GM12875 (cell line): ENCODE measurements at regions not wholly inside any gene's neighbourhood (a gene's known extent, or its start where the extent isn't known, plus 50 kb on each side); places are given as distances from the start of the nearest gene placed in this dataset.

Source experiments
- H3K4me3 ChIP-seq: one replicate; pipeline ENCODE4 v1.5.1; 2011; ENCODE audit warnings: low read depth, low read length, control low read depth
- TF ChIP-seq, protein P1 (sequence below): IDR thresholded peaks from 2 replicates; pipeline ENCODE4 v1.5.1; 2011; ENCODE audit warnings: low read depth, mild to moderate bottlenecking, control low read depth, inconsistent platforms, low read length, moderate library complexity, borderline replicate concordance; ENCODE audit not compliant: insufficient read depth

DNA sequence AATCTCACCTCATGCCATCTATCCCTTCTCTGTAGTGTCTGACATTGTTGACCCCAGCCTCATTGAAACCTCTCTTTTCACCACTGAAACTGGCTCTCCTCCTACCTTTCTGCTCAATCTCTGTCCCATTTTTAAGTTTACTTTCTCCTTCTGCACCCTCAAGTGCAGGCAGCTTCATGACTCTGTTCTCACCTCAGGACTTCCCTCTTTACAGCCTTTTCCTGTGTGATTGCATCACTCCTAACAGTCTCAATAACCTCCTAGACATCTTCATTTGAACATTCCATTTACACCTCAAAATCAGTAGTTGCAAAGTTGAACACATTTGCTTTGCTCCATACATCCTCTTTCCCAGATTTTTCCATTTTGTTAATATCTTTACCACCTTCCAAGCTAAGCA, 172.1 kb downstream of the RASEF start:
- no peak overlapping the region for H3K4me3 ChIP-seq
- TF ChIP-seq, protein P1, sequence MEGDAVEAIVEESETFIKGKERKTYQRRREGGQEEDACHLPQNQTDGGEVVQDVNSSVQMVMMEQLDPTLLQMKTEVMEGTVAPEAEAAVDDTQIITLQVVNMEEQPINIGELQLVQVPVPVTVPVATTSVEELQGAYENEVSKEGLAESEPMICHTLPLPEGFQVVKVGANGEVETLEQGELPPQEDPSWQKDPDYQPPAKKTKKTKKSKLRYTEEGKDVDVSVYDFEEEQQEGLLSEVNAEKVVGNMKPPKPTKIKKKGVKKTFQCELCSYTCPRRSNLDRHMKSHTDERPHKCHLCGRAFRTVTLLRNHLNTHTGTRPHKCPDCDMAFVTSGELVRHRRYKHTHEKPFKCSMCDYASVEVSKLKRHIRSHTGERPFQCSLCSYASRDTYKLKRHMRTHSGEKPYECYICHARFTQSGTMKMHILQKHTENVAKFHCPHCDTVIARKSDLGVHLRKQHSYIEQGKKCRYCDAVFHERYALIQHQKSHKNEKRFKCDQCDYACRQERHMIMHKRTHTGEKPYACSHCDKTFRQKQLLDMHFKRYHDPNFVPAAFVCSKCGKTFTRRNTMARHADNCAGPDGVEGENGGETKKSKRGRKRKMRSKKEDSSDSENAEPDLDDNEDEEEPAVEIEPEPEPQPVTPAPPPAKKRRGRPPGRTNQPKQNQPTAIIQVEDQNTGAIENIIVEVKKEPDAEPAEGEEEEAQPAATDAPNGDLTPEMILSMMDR, result no peak

DNA sequence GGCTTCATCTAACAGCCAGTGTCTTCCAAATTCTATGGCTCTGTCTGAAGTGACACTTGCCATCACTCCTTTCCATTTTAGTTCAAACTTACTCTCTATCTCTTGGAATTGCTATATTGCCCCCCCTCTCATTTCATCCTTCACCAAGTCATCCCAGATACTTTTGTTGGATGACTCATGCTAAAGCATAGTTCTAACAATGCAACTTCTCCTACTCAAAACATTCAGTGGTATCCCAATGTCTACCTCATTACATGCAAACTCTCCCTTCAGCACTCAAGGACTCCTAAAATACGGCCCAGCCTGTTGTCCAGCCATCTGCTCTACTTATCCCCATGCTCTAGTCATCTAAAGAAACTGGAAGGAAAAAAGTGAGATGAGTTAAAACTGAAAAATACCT, 171.6 kb downstream of the RASEF start:
- TF ChIP-seq, protein P1, result no peak
- H3K4me3 ChIP-seq, result no peak overlapping the region

DNA sequence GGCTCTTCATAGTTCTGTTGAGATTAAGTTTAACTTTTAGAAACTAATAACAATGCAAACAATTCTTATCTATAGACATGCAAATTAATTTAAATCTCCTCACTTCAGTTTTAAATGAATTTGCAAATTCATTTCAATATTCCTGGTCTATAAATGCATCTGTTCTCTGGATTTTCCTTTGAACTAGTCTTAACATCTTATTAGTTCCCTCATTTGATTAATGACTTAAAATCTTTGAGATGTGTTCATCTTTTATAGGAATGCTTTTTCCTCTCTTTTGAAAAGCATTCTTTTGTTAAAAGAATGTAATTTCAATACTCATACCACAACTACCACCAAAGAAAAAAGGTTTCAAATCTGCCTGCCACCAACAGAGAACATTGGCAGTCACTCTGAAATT, 169.4 kb downstream of the RASEF start:
- H3K4me3 ChIP-seq, result no peak overlapping the region
- TF ChIP-seq, protein P1, result no peak

DNA sequence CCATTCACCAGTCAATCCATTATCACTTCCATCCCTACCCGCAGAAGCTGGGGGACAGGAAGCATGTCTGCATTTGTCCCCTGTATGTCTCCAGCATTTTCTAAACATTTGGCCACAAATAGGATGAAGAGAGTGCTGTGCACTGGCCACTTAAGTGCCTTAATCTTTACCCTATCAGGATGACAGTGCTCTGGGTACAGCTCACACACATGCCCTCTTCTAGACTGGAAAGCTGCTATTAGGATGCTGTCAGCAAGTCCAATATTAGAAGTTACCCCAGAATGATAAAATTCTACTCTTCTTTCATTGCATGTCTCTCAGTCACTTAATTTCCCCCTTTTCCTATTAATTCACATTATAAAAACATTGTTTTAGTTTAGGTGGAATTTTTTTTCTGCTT, 168.4 kb downstream of the RASEF start:
- H3K4me3 ChIP-seq, result no peak overlapping the region
- TF ChIP-seq, protein P1, result no peak

DNA sequence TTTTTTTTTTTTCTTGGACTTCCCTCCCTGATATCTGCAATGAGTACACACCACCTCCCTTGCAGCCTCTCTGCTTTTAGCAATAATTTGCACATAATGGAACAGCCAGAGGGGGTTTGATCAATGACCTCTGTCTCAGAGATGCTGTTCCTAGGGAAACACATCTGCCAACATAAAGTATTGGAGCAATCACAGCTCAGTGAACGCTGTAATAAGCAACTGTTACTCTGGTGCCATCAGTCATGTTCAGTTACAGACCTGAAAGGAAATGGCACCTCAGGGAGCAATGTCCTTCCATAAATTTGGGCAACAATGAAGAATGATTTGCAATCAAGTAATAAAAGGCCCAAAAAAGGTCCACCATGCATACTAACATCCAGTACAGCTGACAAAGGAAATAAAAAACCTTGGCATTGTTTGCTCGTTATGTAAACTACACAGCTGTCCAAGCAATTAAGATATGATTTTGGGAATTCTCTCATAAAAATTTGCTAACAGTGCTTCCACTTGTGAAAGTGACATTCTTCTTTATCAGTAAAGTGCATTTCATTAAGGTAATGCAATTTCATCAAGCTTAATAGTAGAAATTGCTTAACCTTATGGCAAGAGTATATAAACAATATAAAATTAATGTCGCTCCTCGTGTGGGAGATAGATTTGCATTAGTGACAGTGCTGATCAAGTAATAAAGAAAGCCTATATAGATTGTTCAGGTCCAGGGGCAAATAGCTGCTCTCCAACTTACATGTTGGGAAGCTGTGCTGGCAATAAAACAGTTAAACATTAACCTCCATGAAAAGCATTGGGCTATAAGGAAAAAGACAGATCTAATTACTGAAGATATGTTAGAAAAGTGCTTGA, 167.8 kb downstream of the RASEF start:
- TF ChIP-seq, protein P1, result no peak
- H3K4me3 ChIP-seq, result no peak overlapping the region

DNA sequence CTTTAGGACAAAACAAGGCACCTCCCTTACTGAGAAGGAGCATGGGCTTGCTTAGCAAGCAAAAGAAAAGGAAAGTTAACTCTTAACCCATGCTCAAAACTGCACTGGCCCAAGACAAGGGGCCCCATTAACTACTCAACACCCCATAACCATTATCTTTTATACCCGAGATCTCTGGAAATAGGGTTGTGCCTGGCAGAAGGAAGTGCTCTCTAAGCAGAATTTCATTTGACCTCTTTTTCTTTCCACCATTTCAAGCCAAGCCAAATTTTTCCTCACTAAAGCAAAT, 167.2 kb downstream of the RASEF start:
- TF ChIP-seq, protein P1, result no peak

DNA sequence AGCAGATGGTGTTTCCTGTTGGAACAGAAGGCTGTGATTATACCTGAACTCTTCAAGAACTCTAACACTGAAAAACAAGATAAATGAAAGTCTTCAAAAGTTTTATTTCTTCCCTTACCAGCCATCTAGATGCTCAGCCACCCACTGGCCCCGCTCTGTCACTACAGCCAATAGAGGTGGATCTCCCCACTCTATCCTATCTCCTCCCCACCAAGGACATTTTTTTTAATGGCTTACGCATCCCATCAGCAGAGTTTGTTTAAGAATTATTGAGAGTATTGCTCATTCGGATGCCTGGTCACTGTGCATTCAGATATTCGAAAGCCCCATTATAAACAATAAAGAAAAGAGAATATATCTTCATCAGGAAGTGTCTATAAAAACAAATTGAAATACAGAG, 159.4 kb downstream of the RASEF start:
- no peak overlapping the region for H3K4me3 ChIP-seq
- TF ChIP-seq, protein P1, result no peak

More for the DNA sequence above, 167.2 kb downstream of the RASEF start:
- no peak overlapping the region for H3K4me3 ChIP-seq
